MM.1S (cell line): ENCODE measurements at regions not wholly inside any gene's neighbourhood (a gene's known extent, or its start where the extent isn't known, plus 50 kb on each side); places are given as distances from the start of the nearest gene placed in this dataset.

ENCODE experiments used
- DNase-seq: peaks from one replicate; pipeline ENCODE4 v3.0.0-alpha.2; 2015
- H2AFZ ChIP-seq: fragments of 300-600 bp; sonication (generic); 2 replicates; pipeline ENCODE4 v1.6.0; 2016; ENCODE audit warnings: antibody characterized with exemption, low read length
- H3F3A ChIP-seq: fragments of 300-600 bp; sonication (generic); 2 replicates; pipeline ENCODE4 v1.6.1; 2016; ENCODE audit warnings: mild to moderate bottlenecking, antibody characterized with exemption, low read length, moderate library complexity, mixed read lengths; ENCODE audit not compliant: insufficient read depth
- H3K27ac ChIP-seq: fragments of 300-600 bp; sonication (generic); 2 replicates; pipeline ENCODE4 v1.5.1; 2016; ENCODE audit warnings: mild to moderate bottlenecking, low read length
- H3K27me3 ChIP-seq: fragments of 300-600 bp; sonication (generic); replicated peaks from 2 replicates; pipeline ENCODE4 v1.6.0; 2016; ENCODE audit warnings: low read length; ENCODE audit not compliant: insufficient read depth
- H3K36me3 ChIP-seq: fragments of 300-600 bp; sonication (generic); replicated peaks from 2 replicates; pipeline ENCODE4 v1.6.1; 2016; ENCODE audit warnings: mild to moderate bottlenecking, low read length, mixed read lengths; ENCODE audit not compliant: insufficient read depth
- H3K4me1 ChIP-seq: fragments of 300-600 bp; sonication (generic); 2 replicates; pipeline ENCODE4 v1.6.1; 2016; ENCODE audit warnings: low read length, mixed read lengths
- H3K4me2 ChIP-seq: fragments of 300-600 bp; sonication (generic); 2 replicates; pipeline ENCODE4 v1.6.0; 2016; ENCODE audit warnings: low read depth, low read length
- H3K4me3 ChIP-seq: fragments of 300-600 bp; sonication (generic); 2 replicates; pipeline ENCODE4 v1.5.1; 2016; ENCODE audit warnings: low read length, mixed read lengths
- H3K79me2 ChIP-seq: fragments of 300-600 bp; sonication (generic); 2 replicates; pipeline ENCODE4 v1.6.1; 2016; ENCODE audit warnings: mixed run types, low read length, mixed read lengths
- H3K9ac ChIP-seq: fragments of 300-600 bp; sonication (generic); 2 replicates; pipeline ENCODE4 v1.6.1; 2016; ENCODE audit warnings: low read length, mixed read lengths
- H3K9me2 ChIP-seq: fragments of 300-600 bp; sonication (generic); replicated peaks from 2 replicates; pipeline ENCODE4 v1.6.1; 2016; ENCODE audit warnings: mild to moderate bottlenecking, low read length, mixed read lengths; ENCODE audit not compliant: insufficient read depth
- H3K9me3 ChIP-seq: fragments of 300-600 bp; sonication (generic); replicated peaks from 2 replicates; pipeline ENCODE4 v1.6.1; 2016; ENCODE audit warnings: mild to moderate bottlenecking, low read length, mixed read lengths; ENCODE audit not compliant: insufficient read depth
- H4K20me1 ChIP-seq: fragments of 300-600 bp; sonication (generic); 2 replicates; pipeline ENCODE4 v1.6.1; 2016; ENCODE audit warnings: mild to moderate bottlenecking, low read length, moderate library complexity, mixed read lengths; ENCODE audit not compliant: insufficient read depth
- CTCF ChIP-seq: fragments of 300-600 bp; sonication (generic); IDR thresholded peaks from 2 replicates; pipeline ENCODE4 v1.5.1; 2016; ENCODE audit warnings: antibody characterized with exemption, low read length, mixed read lengths
- EZH2 ChIP-seq: fragments of 300-600 bp; sonication (generic); optimal IDR thresholded peaks from 2 replicates; pipeline ENCODE3; 2017; ENCODE audit warnings: low read depth, mild to moderate bottlenecking, antibody characterized with exemption, low read length, mixed read lengths
- EZH2phosphoT487 ChIP-seq: fragments of 300-600 bp; sonication (generic); IDR thresholded peaks from 2 replicates; pipeline ENCODE4 v1.6.1; 2018; ENCODE audit warnings: antibody characterized with exemption, low read length

- H3K9me2 ChIP-seq, result no peaks in the 10 kb centered on the region
- no peaks in the 10 kb centered on the region for H3K36me3 ChIP-seq
- no peaks in the 10 kb centered on the region for H3K79me2 ChIP-seq
- no peak for DNase-seq
- no peak overlapping the region for H3K4me3 ChIP-seq
- no peak overlapping the region for H3K27ac ChIP-seq
- no peak for TF ChIP-seq CTCF
- no peak for TF ChIP-seq EZH2
- TF ChIP-seq EZH2phosphoT487, result no peak
- H3K4me1 ChIP-seq, result no peaks in the 10 kb centered on the region
- H3K4me2 ChIP-seq, result no peak overlapping the region
- no peaks in the 10 kb centered on the region for H3F3A ChIP-seq
- no peak overlapping the region for H3K9ac ChIP-seq
- H4K20me1 ChIP-seq, result no peaks in the 10 kb centered on the region
- H3K9me3 ChIP-seq, result no peaks in the 10 kb centered on the region
- no peak overlapping the region for H2AFZ ChIP-seq
- H3K27me3 ChIP-seq, result no peaks in the 10 kb centered on the region
Measured at GRCh38 chr12:41737423-41737822, 407.3 kb downstream of the GXYLT1 start.

GRCh38 chr12:41736436-41736835 is 408.2 kb downstream of the GXYLT1 start:
- DNase-seq, result no peak
- Histone ChIP-seq H3K4me1 (no peaks in the 10 kb centered on the region), H3K36me3 (no peaks in the 10 kb centered on the region), H2AFZ (no peak overlapping the region), H3K9me2 (no peaks in the 10 kb centered on the region), H3K4me3 (no peak overlapping the region), H3K9me3 (no peaks in the 10 kb centered on the region), H4K20me1 (no peaks in the 10 kb centered on the region), H3K79me2 (no peaks in the 10 kb centered on the region), H3K27ac (no peak overlapping the region), H3K4me2 (no peak overlapping the region), H3K27me3 (no peaks in the 10 kb centered on the region), H3F3A (no peaks in the 10 kb centered on the region), H3K9ac (no peak overlapping the region)
- no peak for TF ChIP-seq CTCF
- no peak for TF ChIP-seq EZH2
- no peak for TF ChIP-seq EZH2phosphoT487

GRCh38 chr12:41731691-41732090 is 413.0 kb downstream of the GXYLT1 start:
- Histone ChIP-seq H3K4me1 (no peaks in the 10 kb centered on the region), H2AFZ (no peak overlapping the region), H3K27ac (no peak overlapping the region)

More at GRCh38 chr12:41731691-41732090, 413.0 kb downstream of the GXYLT1 start:
- DNase-seq, result no peak
- Histone ChIP-seq H3K4me3 (no peak overlapping the region), H3K9me2 (no peaks in the 10 kb centered on the region), H3K79me2 (no peaks in the 10 kb centered on the region), H3K36me3 (no peaks in the 10 kb centered on the region), H3K27me3 (no peaks in the 10 kb centered on the region), H3K4me2 (no peak overlapping the region), H3F3A (no peaks in the 10 kb centered on the region), H3K9ac (no peak overlapping the region), H3K9me3 (no peaks in the 10 kb centered on the region), H4K20me1 (no peaks in the 10 kb centered on the region)
- no peak for TF ChIP-seq EZH2
- no peak for TF ChIP-seq EZH2phosphoT487
- TF ChIP-seq CTCF, result no peak
